PC-3 (cell line): ENCODE measurements at regions not wholly inside any gene's neighbourhood (a gene's known extent, or its start where the extent isn't known, plus 50 kb on each side); places are given as distances from the start of the nearest gene placed in this dataset.

Experiments used
- CTCF ChIP-seq: fragments of 300-600 bp; sonication (generic); conservative IDR thresholded peaks from 2 replicates; pipeline ENCODE4 v1.5.1; 2017; ENCODE audit warnings: antibody characterized with exemption, low read depth, mild to moderate bottlenecking, low read length
- EZH2 ChIP-seq: fragments of 300-600 bp; sonication (generic); IDR thresholded peaks from one replicate; pipeline ENCODE4 v1.6.1; 2017; ENCODE audit warnings: antibody characterized with exemption, mild to moderate bottlenecking, low read length; ENCODE audit not compliant: unreplicated experiment

- TF ChIP-seq EZH2 (no peak), CTCF (no peak)
Observed at GRCh38 chr6:153790048-153790447, 249.0 kb upstream of the OPRM1 start.
